C4-2B (cell line): ENCODE measurements at regions not wholly inside any gene's neighbourhood (a gene's known extent, or its start where the extent isn't known, plus 50 kb on each side); places are given as distances from the start of the nearest gene placed in this dataset.

Experiments used
- H3K27ac ChIP-seq: fragments of 450-650 bp; 2 replicates; pipeline ENCODE4 v1.5.1; 2017
- CTCF ChIP-seq: fragments of 450-650 bp; conservative IDR thresholded peaks from 2 replicates; pipeline ENCODE4 v1.5.1; 2017; ENCODE audit warnings: mild to moderate bottlenecking
- ZFX ChIP-seq: fragments of 450-650 bp; IDR thresholded peaks from 2 replicates; pipeline ENCODE4 v1.6.1; 2017

GRCh38 chr11:116185551-116185950 lies 587.2 kb downstream of the BUD13 start:
- no peak overlapping the region for H3K27ac ChIP-seq
- TF ChIP-seq CTCF (no peak), ZFX (no peak)

GRCh38 chr11:116184763-116185162 lies 588.0 kb downstream of the BUD13 start:
- H3K27ac ChIP-seq, result no peak overlapping the region
- TF ChIP-seq CTCF (no peak), ZFX (no peak)

GRCh38 chr11:116182356-116182966 lies 590.3 kb downstream of the BUD13 start:
- H3K27ac ChIP-seq, result no peak overlapping the region
- no peak for TF ChIP-seq ZFX
- no peak for TF ChIP-seq CTCF

- H3K27ac ChIP-seq, result no peak overlapping the region
- TF ChIP-seq ZFX, result no peak
- TF ChIP-seq CTCF, result no peak
Observed at GRCh38 chr11:116180806-116181600, 591.8 kb downstream of the BUD13 start.

GRCh38 chr11:116179401-116179800 lies 593.4 kb downstream of the BUD13 start:
- H3K27ac ChIP-seq, result no peak overlapping the region
- no peak for TF ChIP-seq ZFX
- TF ChIP-seq CTCF, result no peak

- TF ChIP-seq CTCF (no peak), ZFX (no peak)
- H3K27ac ChIP-seq, result no peak overlapping the region
Observed at GRCh38 chr11:116177521-116178210, 595.1 kb downstream of the BUD13 start.

- no peak overlapping the region for H3K27ac ChIP-seq
- TF ChIP-seq CTCF (no peak), ZFX (no peak)
Observed at GRCh38 chr11:116176484-116177005, 596.2 kb downstream of the BUD13 start.
